Neural cell (in vitro differentiated cells): ENCODE measurements at regions not wholly inside any gene's neighbourhood (a gene's known extent, or its start where the extent isn't known, plus 50 kb on each side); places are given as distances from the start of the nearest gene placed in this dataset.

Experiments used
- H2AFZ ChIP-seq: fragments of 200-600, 300-800 bp; sonication (generic), shearing (Covaris generic); 2 replicates; pipeline ENCODE4 v1.6.0; 2014; ENCODE audit warnings: low read depth, mild to moderate bottlenecking, antibody characterized with exemption, low read length, moderate library complexity
- H3F3A ChIP-seq: fragments of 200-600 bp; shearing (Covaris generic); 2 replicates; pipeline ENCODE4 v1.6.1; 2016; ENCODE audit warnings: mild to moderate bottlenecking, moderate library complexity, mixed read lengths, antibody characterized with exemption, low read length; ENCODE audit not compliant: insufficient read depth, poor library complexity, severe bottlenecking
- H3K27ac ChIP-seq: fragments of 200-600, 300-800 bp; sonication (generic), shearing (Covaris generic); 2 replicates; pipeline ENCODE4 v1.5.1; 2014; ENCODE audit warnings: mild to moderate bottlenecking, low read length, moderate library complexity
- H3K27me3 ChIP-seq: fragments of 300-800, 200-600 bp; sonication (generic), shearing (Covaris generic); 2 replicates; pipeline ENCODE4 v1.6.0; 2014; ENCODE audit warnings: mild to moderate bottlenecking, low read depth, low read length, moderate library complexity; ENCODE audit not compliant: insufficient read depth
- H3K36me3 ChIP-seq: fragments of 300-800, 200-600 bp; sonication (generic), shearing (Covaris generic); 2 replicates; pipeline ENCODE4 v1.5.1; 2014; ENCODE audit warnings: mild to moderate bottlenecking, antibody characterized with exemption, low read length, moderate library complexity; ENCODE audit not compliant: insufficient read depth
- H3K4me2 ChIP-seq: fragments of 300-800, 200-600 bp; sonication (generic), shearing (Covaris generic); 2 replicates; pipeline ENCODE4 v1.6.0; 2014; ENCODE audit warnings: mild to moderate bottlenecking, low read length
- H3K4me3 ChIP-seq: fragments of 300-800, 200-600 bp; sonication (generic), shearing (Covaris generic); 2 replicates; pipeline ENCODE4 v1.5.1; 2014; ENCODE audit warnings: mild to moderate bottlenecking, low read length, moderate library complexity
- H3K79me2 ChIP-seq: fragments of 200-600 bp; shearing (Covaris generic); replicated peaks from 2 replicates; pipeline ENCODE4 v1.6.0; 2014; ENCODE audit warnings: mild to moderate bottlenecking, low read length, moderate library complexity; ENCODE audit not compliant: insufficient read depth
- H3K9ac ChIP-seq: fragments of 300-800, 200-600 bp; sonication (generic), shearing (Covaris generic); 2 replicates; pipeline ENCODE4 v1.6.1; 2016; ENCODE audit warnings: mild to moderate bottlenecking, low read length, mixed read lengths
- H3K9me2 ChIP-seq: fragments of 200-600 bp; shearing (Covaris generic); 2 replicates; pipeline ENCODE4 v1.6.1; 2016; ENCODE audit warnings: mild to moderate bottlenecking, low read length, mixed read lengths; ENCODE audit not compliant: insufficient read depth
- H3K9me3 ChIP-seq: fragments of 200-600, 300-800 bp; sonication (generic), shearing (Covaris generic); 2 replicates; pipeline ENCODE4 v1.6.1; 2016; ENCODE audit warnings: mild to moderate bottlenecking, mixed run types, low read length, moderate library complexity, mixed read lengths
- H4K20me1 ChIP-seq: fragments of 200-600 bp; shearing (Covaris generic); 2 replicates; pipeline ENCODE4 v1.6.1; 2016; ENCODE audit warnings: mild to moderate bottlenecking, mixed run types; ENCODE audit not compliant: insufficient read depth
- CTCF ChIP-seq: fragments of 450-650 bp; IDR thresholded peaks from 2 replicates; pipeline ENCODE4 v1.5.1; 2014; ENCODE audit warnings: antibody characterized with exemption, mild to moderate bottlenecking, moderate library complexity; ENCODE audit not compliant: poor library complexity, severe bottlenecking
- EP300 ChIP-seq: fragments of 450-650 bp; conservative IDR thresholded peaks from 2 replicates; pipeline ENCODE4 v1.6.1; 2014; ENCODE audit warnings: antibody characterized with exemption, mild to moderate bottlenecking, moderate library complexity; ENCODE audit not compliant: poor library complexity, severe bottlenecking
- EZH2 ChIP-seq: fragments of 200-600, 300-800 bp; shearing (Covaris generic), sonication (generic); IDR thresholded peaks from 2 replicates; pipeline ENCODE4 v1.6.1; 2014; ENCODE audit warnings: antibody characterized with exemption, low read length, borderline replicate concordance, mild to moderate bottlenecking; ENCODE audit not compliant: insufficient read depth, poor library complexity, severe bottlenecking
- MXI1 ChIP-seq: fragments of 450-650 bp; conservative IDR thresholded peaks from 2 replicates; pipeline ENCODE4 v1.6.1; 2014; ENCODE audit warnings: antibody characterized with exemption, mild to moderate bottlenecking; ENCODE audit not compliant: poor library complexity, severe bottlenecking
- POLR2AphosphoS5 ChIP-seq: IDR thresholded peaks from 2 replicates; pipeline ENCODE4 v1.6.1; 2012
- RAD21 ChIP-seq: fragments of 450-650 bp; conservative IDR thresholded peaks from 2 replicates; pipeline ENCODE4 v1.6.1; 2014; ENCODE audit warnings: antibody characterized with exemption, mild to moderate bottlenecking, moderate library complexity
- REST ChIP-seq: IDR thresholded peaks from 2 replicates; pipeline ENCODE4 v1.6.1; 2012; ENCODE audit warnings: borderline replicate concordance
- SMC3 ChIP-seq: fragments of 450-650 bp; conservative IDR thresholded peaks from 2 replicates; pipeline ENCODE4 v1.6.1; 2014; ENCODE audit warnings: antibody characterized with exemption, mild to moderate bottlenecking, moderate library complexity; ENCODE audit not compliant: poor library complexity
- TAF1 ChIP-seq: IDR thresholded peaks from 2 replicates; pipeline ENCODE4 v1.6.1; 2012; ENCODE audit warnings: low read depth

- no peak overlapping the region for H3K9ac ChIP-seq
- no peaks in the 10 kb centered on the region for H4K20me1 ChIP-seq
- no peak overlapping the region for H2AFZ ChIP-seq
- TF ChIP-seq TAF1: no peak
- no peak for TF ChIP-seq REST
- TF ChIP-seq EP300: no peak
- no peak for TF ChIP-seq POLR2AphosphoS5
- no peak for TF ChIP-seq MXI1
- H3K4me2 ChIP-seq: no peak overlapping the region
- H3F3A ChIP-seq: no peaks in the 10 kb centered on the region
- no peaks in the 10 kb centered on the region for H3K79me2 ChIP-seq
- H3K4me3 ChIP-seq: no peak overlapping the region
- no peaks in the 10 kb centered on the region for H3K9me3 ChIP-seq
- H3K36me3 ChIP-seq: no peaks in the 10 kb centered on the region
- H3K27ac ChIP-seq: peak overlapping the region; percentile 50
- H3K27me3 ChIP-seq: no peaks in the 10 kb centered on the region
- no peaks in the 10 kb centered on the region for H3K9me2 ChIP-seq
These were observed 97.8 kb upstream of the CD180 start for GRCh38 chr5:67294266-67294938.

GRCh38 chr5:67293226-67293625 is 96.6 kb upstream of the CD180 start:
- Histone ChIP-seq H3K9ac (no peak overlapping the region), H3K27ac (peak overlapping the region; percentile 50)

More at GRCh38 chr5:67293226-67293625, 96.6 kb upstream of the CD180 start:
- Histone ChIP-seq H3K4me3 (no peak overlapping the region), H3K27me3 (no peaks in the 10 kb centered on the region), H3K4me2 (no peak overlapping the region), H3K79me2 (no peaks in the 10 kb centered on the region), H3F3A (peaks cover 4% of the 10 kb centered on the region), H4K20me1 (no peaks in the 10 kb centered on the region), H3K9me2 (no peaks in the 10 kb centered on the region), H3K36me3 (no peaks in the 10 kb centered on the region), H3K9me3 (no peaks in the 10 kb centered on the region), H2AFZ (no peak overlapping the region)
- TF ChIP-seq SMC3: no peak
- no peak for TF ChIP-seq TAF1
- peak; percentile 36 for TF ChIP-seq EP300
- TF ChIP-seq CTCF: no peak
- TF ChIP-seq POLR2AphosphoS5: no peak
- TF ChIP-seq RAD21: no peak
- TF ChIP-seq MXI1: no peak
- peak; percentile 41 for TF ChIP-seq REST
- TF ChIP-seq EZH2: no peak
